Choroid plexus epithelial cell (primary cell): ENCODE measurements at regions not wholly inside any gene's neighbourhood (a gene's known extent, or its start where the extent isn't known, plus 50 kb on each side); places are given as distances from the start of the nearest gene placed in this dataset.

Experiments
- DNase-seq: peaks from one replicate; pipeline ENCODE4 v3.0.0-alpha.2; 2010; ENCODE audit warnings: low read depth
- H3K4me3 ChIP-seq: 2 replicates; pipeline ENCODE4 v1.5.1; 2011; ENCODE audit warnings: low read depth, mild to moderate bottlenecking, control low read depth, low read length, moderate library complexity
- CTCF ChIP-seq: conservative IDR thresholded peaks from 2 replicates; pipeline ENCODE4 v1.5.1; 2011; ENCODE audit warnings: low read depth, mild to moderate bottlenecking, control low read depth, inconsistent platforms, low read length, moderate library complexity

- no peak for TF ChIP-seq CTCF
- H3K4me3 ChIP-seq: no peak overlapping the region
- no peak for DNase-seq
Observed at GRCh38 chr4:122973465-122973864, 51.1 kb upstream of the NUDT6 start.

DNA sequence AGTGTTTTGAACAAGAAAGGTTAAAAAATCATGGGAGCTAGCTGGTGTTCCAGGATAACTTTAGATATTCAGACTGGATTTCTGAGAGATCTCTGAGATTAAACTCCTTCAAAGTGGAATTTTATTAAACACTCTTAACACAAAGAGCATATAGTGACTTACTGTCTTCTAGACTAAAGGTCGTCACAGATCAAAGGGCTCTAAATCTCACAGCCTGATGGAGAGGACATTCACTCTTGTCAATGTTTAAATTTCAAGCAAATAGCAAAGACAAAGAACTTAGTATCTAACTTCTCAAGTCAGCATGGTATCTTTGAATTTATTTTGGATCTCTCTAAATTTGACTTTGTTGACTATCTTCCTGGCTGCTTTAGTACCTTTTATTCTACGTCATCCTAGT, 53.7 kb upstream of the NUDT6 start:
- no peak overlapping the region for H3K4me3 ChIP-seq
- TF ChIP-seq CTCF: no peak
- DNase-seq: no peak

GRCh38 chr4:122977103-122977502, 54.7 kb upstream of the NUDT6 start:
- TF ChIP-seq CTCF: no peak
- no peak overlapping the region for H3K4me3 ChIP-seq
- no peak for DNase-seq

DNA sequence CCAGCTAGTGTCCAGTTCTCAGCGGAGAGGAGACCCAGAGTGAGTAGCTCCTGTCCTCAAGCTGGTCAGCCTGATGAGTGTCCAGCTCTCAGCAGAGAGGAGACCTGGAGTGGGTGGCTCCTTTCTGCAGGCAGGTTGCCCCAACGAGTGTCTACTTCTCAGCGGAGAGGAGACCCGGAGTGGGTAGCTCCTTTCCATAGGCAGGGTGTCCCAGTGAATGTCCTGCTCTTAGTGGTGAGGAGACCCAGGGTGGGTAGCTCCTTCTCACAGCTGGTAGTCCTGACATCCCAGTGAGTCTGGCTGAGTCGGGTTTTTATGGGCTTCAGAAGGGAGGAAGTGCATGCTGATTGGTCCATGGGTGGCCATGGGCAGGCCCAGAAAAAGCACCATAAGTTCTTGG, 55.7 kb upstream of the NUDT6 start:
- H3K4me3 ChIP-seq: no peak overlapping the region
- no peak for TF ChIP-seq CTCF
- DNase-seq: no peak

DNA sequence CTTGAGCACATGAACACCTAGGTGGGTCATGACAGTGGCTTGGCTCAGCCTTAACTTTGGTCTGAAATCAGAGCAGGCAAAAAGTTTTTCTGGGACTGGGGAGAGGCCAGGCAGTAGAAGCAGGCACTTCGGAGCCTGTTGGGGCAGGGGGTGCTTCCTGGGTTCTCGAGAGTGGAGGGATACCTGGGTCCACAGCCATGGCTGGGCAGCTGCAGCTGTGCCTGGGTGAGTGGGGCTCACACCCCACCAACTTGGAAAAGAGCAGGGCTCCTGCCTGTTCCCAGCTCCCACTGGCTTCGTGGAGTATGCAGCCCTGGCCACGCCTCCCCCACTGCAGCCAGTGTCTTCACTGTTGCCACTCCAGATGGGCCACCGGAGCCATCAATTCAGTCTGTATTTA, 56.4 kb upstream of the NUDT6 start:
- no peak for DNase-seq
- no peak for TF ChIP-seq CTCF
- no peak overlapping the region for H3K4me3 ChIP-seq

GRCh38 chr4:122980860-122981259, 58.5 kb upstream of the NUDT6 start:
- TF ChIP-seq CTCF: no peak
- peak; percentile 30 for DNase-seq
- no peak overlapping the region for H3K4me3 ChIP-seq

DNA sequence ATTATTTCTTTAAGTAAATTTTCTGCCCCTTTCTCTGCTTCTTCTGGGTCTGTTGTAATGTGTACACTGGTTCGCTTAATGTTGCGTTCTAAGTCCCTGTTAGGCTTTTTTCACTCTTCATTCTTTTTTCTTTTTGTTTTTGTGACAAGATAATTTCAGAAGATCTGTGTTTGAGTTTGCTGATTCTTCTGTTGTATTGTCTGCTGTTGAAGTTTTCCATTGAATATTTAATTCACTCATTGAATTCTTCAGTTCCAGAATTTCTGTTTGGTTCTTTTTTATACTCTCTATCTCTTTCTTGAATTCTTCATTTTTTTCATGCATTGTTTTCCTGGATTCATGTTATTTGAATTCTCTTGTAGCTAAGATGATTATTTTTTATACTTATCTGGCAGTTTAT, 66.3 kb upstream of the NUDT6 start:
- DNase-seq: no peak
- TF ChIP-seq CTCF: no peak
- H3K4me3 ChIP-seq: no peak overlapping the region
